Hypothalamus (tissue), 51 donors: ENCODE measurements at regions not wholly inside any gene's neighbourhood (a gene's known extent, or its start where the extent isn't known, plus 50 kb on each side); places are given as distances from the start of the nearest gene placed in this dataset.

Source experiments
- DNase-seq, 51 donors: peaks; one replicate each; lab custom pipeline; 2025; lab: John Stamatoyannopoulos, UW

DNA sequence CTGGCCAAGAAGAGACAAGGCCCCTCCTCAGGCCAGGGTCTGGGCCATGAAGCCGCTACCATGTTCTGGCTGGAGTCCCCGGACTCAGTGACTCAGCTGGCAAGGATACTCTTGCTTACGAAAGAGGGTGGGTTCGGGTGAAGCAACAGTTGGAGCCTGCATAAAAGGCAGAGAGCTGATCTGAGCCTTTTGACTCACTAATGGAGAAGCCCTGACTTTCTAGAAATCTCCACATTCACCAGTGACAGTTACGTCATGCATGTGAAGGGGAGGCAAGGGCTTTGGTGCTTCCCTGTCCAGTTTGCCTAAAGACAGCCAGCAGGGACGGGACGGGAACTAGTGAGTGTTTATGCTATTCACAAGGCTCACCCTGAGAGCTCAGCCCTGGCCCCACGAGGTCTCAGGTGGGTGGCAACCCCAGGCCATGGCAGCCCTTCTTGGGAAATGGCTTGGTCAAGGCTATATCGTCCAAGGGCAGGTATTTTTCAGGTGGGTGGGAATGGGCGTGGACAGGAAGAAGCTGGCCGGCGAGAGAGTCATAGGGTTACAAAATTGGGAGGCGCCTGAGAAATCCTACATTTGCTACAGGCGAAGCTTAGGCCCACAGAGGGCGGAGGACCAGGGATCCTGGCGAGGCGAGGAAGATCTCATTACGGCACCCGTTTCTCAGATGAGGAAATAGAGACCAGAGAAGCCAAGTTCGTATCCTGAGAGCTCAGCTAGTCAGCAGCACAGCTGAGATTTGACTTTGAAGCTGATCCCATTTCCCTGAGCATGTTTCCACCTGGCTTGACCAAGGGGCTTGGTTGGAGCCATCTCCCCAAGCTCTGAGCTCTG is 314.6 kb downstream of the BCL11B start:
- DNase-seq = peak in 5 of 51 donors; percentile 4 to 40 (median 30)

DNA sequence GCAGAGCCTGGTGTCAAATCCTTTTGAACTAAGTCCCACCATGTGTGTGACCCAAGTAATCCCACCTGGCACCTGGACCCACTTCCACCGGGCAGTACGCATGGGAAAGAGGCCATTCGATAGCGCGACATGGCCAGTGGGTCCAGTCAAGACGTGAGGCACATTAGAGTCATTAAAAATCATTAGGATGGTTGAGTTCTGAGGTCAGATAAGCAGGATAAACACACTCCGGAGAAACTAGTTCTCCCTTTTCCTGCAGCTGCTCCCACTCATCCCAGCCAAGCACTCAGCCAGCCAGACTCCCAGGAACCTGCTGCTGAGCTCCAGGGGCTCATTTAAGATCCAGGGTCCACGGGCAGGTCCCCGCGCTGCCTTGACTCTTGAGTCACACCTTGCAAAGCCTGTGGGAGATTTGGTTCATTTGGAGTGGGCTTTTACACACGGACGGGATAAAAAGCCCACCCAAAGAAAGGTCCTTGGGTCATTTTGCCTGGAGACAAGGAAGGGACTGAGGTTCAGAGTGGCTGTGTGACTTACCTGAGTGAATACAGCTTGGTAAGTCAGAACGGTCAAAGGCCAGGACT is 313.9 kb downstream of the BCL11B start:
- DNase-seq = no peak

DNA sequence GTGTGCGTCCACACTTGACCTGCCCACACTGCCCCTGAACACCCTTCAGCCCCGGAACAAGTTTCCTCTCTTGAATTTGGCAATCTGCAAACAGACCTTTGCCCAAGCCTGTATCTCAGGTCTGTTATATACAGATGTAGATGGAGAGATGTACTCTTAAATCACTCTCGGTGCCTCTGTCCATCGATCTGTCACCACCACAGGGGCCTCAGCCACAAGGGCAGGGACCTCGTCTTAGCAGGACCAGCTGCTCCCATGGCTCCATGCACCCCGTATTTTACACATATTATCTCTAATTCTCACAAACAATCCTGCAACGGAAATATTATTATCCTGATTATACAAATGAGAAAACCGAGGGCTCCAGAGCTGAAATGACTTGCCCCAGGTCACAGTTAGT is 313.4 kb downstream of the BCL11B start:
- no peak for DNase-seq

DNA sequence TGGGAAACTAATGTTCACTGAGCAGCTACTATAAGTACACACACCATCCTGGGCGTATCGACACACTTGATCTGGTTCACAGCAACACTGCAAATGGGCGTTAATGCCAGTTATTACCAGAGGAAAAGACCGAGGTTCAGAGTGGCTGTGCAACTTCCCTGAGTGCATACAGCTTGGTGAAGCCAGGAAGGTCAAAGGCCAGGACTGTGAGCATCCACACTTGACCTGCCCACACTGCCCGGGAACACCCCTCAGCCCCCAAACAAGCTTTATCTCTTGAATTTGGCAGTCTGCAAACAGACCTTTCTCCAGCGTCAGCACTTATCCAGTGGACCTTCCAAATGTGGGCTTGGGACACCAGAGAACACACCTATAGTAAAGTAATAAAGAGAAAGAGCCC is 312.6 kb downstream of the BCL11B start:
- DNase-seq = no peak

DNA sequence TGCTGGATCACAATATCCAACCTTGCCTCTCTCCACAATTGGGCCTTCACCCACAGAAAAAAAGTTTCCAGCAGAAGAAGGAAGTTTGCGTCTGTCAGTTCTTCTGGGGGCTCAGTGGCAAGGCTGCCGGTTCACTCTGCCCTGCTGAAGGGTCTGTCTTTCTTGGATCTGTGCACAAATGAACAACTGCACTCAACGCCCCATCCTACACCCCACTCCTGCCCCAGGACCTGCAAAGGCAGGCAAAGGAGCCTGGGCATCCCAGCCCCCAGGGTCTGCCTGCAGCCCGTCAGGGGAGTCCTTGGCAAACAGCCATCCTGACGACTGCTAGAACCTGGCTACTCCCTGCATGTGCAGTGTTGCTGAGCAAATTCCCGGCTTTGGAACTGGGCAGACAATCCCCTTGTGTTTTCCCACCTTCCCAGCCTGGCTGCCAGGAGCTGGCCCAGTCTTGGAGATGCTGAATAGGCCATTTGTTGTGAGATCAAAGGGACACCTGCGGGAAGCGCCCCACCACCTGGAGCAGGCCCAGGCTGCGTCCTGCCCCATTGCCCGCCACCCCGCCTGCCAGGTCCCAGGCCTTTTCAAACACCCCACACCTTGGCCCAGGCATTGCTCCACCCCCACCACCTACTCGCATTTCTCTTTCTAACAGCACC is 311.9 kb downstream of the BCL11B start:
- DNase-seq = no peak

DNA sequence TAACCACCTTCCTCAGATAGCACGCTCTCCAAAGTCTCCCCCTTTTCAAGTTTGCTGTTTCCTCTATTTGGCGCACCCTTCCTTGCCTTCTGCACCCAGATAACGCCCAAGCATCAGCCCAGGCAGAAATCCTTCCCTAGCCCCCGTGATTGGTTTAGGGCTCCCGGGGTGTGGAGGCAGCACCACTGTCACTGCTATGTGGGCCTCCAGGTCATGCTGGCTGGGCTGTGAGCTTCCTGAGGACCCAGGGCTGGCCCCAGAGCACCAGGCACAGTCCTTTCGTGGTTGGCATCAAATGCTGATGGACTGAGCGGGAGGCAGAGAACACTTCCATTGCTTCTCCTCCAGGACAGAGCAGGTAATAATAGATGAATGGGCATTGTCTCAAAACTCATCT is 311.4 kb downstream of the BCL11B start:
- DNase-seq = no peak

- DNase-seq = no peak
Measured at GRCh38 chr14:98961191-98961590, 310.8 kb downstream of the BCL11B start.

DNA sequence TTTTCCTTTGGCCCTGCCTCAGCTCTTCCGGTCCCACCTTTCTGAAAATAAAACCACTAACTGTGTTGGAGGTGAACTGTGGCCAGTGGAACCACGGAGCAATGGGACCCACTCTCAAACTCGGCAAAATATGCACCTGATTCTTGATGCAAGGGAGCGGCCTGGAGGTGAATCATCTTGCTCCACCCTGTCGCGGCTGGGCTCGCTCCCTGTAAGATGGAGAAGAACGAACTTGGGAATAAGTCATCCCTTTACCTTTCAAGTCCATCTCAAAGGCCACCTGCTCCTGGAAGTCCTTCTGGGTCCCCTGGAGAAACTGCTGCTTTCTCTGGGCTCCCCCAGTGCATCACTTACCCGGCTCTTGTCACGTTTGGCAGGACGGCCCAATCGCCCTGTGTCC is 309.9 kb downstream of the BCL11B start:
- no peak for DNase-seq

GRCh38 chr14:98963610-98964009 is 308.4 kb downstream of the BCL11B start:
- DNase-seq = no peak

GRCh38 chr14:98964171-98964570 is 307.8 kb downstream of the BCL11B start:
- no peak for DNase-seq

- DNase-seq = no peak
Measured at GRCh38 chr14:98965076-98965475, 306.9 kb downstream of the BCL11B start.

GRCh38 chr14:98966016-98966415 is 306.0 kb downstream of the BCL11B start:
- no peak for DNase-seq

DNA sequence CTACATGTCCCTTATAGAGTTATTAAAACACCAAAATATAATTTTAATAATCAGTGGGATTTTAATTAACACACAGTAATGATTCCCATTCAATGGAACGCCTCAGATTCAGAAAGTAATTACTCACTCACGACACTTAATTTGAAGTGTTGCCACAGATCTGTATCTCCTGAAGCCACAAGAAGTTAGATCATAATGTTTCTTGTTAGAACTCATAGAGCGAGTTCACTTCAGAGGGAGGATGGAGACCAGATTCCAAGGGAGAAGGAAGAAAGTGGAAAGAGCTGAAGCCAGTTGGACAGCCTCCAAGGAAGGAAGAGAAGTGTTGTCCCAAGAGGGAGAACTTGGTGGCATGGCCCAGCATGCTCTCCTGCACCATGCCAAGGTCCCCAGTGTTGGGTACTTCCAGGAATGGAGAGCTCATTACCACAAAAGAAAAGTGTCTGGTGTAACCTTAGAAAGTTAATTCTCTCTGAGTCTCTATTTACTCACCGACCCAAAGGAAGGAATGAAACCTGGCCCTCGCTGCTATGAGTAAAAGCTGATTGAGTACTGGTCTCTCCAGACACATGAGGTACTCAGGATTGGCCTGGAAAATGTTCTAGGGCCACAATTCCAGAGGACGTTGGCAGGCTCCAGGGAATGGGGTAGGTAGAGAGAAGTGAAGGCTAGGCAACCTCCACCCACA is 305.4 kb downstream of the BCL11B start:
- no peak for DNase-seq

DNA sequence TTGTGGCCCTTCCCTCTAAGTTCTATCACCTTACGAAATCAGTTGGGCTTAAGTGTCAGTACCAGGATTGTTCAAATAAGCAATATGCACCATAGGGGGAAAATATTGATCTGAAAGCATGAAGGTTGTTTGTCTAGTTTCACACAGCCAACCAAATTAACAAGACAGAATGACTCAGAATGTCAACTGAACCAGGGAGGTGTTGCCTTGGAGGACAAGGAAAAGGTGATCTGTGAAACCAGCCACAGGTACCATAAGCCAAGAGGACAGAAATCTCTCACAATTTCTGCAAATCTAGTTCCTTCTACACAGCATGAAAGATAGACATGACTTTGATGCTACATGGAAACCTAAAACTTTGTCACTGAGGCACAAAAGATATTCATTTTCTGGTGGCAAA is 297.9 kb downstream of the BCL11B start:
- no peak for DNase-seq

DNA sequence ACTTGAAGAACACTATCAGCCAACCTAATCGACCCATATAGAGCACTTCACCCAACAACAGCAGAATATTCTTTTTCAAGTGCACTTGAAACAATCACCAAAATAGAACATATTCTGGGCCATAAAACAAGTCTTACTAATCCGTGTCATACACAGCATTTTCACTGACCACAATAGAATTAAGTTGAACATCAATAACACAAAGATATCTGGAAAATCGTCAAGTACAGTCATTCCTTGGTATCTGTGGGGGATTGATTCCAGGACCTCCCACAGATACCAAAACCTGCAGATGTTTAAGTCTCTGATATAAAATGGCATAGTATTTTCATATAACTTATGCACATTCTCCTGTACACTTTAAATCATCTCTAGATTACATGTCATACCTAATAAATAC is 295.7 kb downstream of the BCL11B start:
- DNase-seq = no peak

GRCh38 chr14:98977451-98977850 is 294.5 kb downstream of the BCL11B start:
- DNase-seq = no peak

GRCh38 chr14:98982986-98983385 is 289.0 kb downstream of the BCL11B start:
- DNase-seq = no peak

GRCh38 chr14:98984027-98984718 is 287.8 kb downstream of the BCL11B start:
- DNase-seq = no peak

DNA sequence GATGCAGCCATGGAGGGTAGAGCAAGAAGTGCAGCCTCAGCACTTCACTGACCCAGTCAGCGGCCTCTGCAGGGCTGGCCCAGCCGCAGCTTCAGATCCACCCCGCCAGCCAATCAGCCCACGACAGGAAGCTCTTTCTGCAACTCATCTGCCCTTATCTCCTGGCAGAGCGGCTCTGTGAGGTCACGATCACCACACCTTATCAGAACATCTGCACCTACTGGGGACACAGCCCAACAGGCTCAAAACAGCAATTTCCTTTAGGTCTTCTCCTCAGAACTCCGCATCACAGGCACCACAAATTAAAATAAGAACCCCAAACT is 287.3 kb downstream of the BCL11B start:
- no peak for DNase-seq

DNA sequence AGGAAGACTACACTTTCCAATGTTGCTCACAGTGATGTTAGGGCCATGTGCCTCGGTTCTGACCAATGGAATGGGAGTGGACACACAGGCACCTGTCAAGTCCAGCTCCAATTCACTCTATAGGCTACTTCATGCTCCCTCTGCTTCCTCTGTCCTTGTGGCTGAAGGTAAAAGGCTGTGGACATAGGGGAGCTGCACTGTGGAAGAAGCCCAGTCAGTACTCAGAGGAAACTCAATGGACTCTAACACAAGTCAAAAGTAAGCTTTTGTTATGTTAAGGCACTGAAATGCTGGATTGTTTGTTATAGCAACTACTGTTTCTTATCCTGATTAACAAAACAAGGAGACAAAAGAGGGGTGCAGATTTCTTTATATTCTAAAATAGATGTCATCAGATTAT is 278.2 kb downstream of the BCL11B start:
- no peak for DNase-seq

GRCh38 chr14:98994561-98994960 is 277.4 kb downstream of the BCL11B start:
- DNase-seq = no peak
